Endothelial cell of umbilical vein (primary cell): ENCODE measurements at regions not wholly inside any gene's neighbourhood (a gene's known extent, or its start where the extent isn't known, plus 50 kb on each side); places are given as distances from the start of the nearest gene placed in this dataset.

ENCODE experiments used
- BruUV-seq: library from RNA; stranded (reverse); fragments of 400-500 nt; replicated peaks from 2 replicates; lab custom pipeline; 2021; lab: Mats Ljungman, UMichigan
- CTCF ChIA-PET: fragments of 300-600, 350-600 bp; sonication (Branson Sonifier 250); formaldehyde crosslinking; loops from one replicate; lab custom pipeline; 2021; ENCODE audit warnings: antibody characterized with exemption, inconsistent platforms; lab: Charles Lee
- POLR2A ChIA-PET: fragments of 300-600, 350-600 bp; sonication (Branson Sonifier 250); formaldehyde crosslinking; loops from one replicate; lab custom pipeline; 2021; ENCODE audit warnings: antibody characterized with exemption, inconsistent platforms; lab: Charles Lee
- DNase-seq: peaks from one replicate; pipeline ENCODE4 v3.0.0-alpha.2; 2011; ENCODE audit warnings: low read depth, low spot score
- FAIRE-seq: peaks from 2 replicates; lab custom pipeline; 2011; peaks lifted over from hg19 to GRCh38; lab: Jason Lieb, UNC
- H2AFZ ChIP-seq: 2 replicates; pipeline ENCODE4 v1.6.0; 2012; ENCODE audit warnings: low read depth, low read length, control low read depth, inconsistent platforms
- H3K27ac ChIP-seq: 2 replicates; pipeline ENCODE4 v1.5.1; 2011; ENCODE audit warnings: low read depth, mild to moderate bottlenecking, control low read depth, low read length, moderate library complexity; ENCODE audit not compliant: insufficient read depth
- H3K27me3 ChIP-seq, 2 experiments: 2 replicates each; pipeline versions ENCODE4 v1.6.0 to v1.6.1; 2011; ENCODE audit warnings: low read length in 2 of 2, mixed read lengths in 1 of 2; ENCODE audit not compliant: control insufficient read depth in 2 of 2, insufficient read depth in 2 of 2
- H3K36me3 ChIP-seq, 2 experiments: 2 replicates in 1 of 2; 3 replicates in 1 of 2; pipeline ENCODE4 v1.5.1; 2011; ENCODE audit warnings: low read length in 2 of 2, mild to moderate bottlenecking in 1 of 2, moderate library complexity in 1 of 2; ENCODE audit not compliant: control insufficient read depth in 2 of 2, insufficient read depth in 2 of 2; ENCODE audit errors: extremely low read depth in 1 of 2
- H3K4me1 ChIP-seq: 3 replicates; pipeline ENCODE4 v1.5.1; 2011; ENCODE audit warnings: mild to moderate bottlenecking, low read length; ENCODE audit not compliant: control insufficient read depth, insufficient read depth; ENCODE audit errors: extremely low read depth
- H3K4me2 ChIP-seq: 2 replicates; pipeline ENCODE4 v1.6.1; 2011; ENCODE audit warnings: low read length, control low read depth, mixed read lengths; ENCODE audit not compliant: insufficient read depth
- H3K4me3 ChIP-seq, 3 experiments: fragments of 200-600 bp in 1 of 3; sonication (generic), shearing (Covaris generic) in 1 of 3; replicated peaks in 1 of 3; 2 replicates each; pipeline ENCODE4 v1.5.1; 2011 to 2016; ENCODE audit warnings: control low read depth in 3 of 3, low read length in 3 of 3, mild to moderate bottlenecking in 2 of 3, inconsistent platforms in 1 of 3, low read depth in 1 of 3, moderate library complexity in 1 of 3; ENCODE audit not compliant: insufficient read depth in 1 of 3
- H3K79me2 ChIP-seq: 2 replicates; pipeline ENCODE4 v1.6.0; 2012; ENCODE audit warnings: low read length, inconsistent platforms; ENCODE audit not compliant: control insufficient read depth, insufficient read depth
- H3K9ac ChIP-seq: replicated peaks from 2 replicates; pipeline ENCODE3; 2011; ENCODE audit warnings: low read length, control low read depth; ENCODE audit not compliant: insufficient read depth; ENCODE audit errors: extremely low read depth
- H3K9me1 ChIP-seq: replicated peaks from 3 replicates; pipeline ENCODE4 v1.6.0; 2011; ENCODE audit warnings: mild to moderate bottlenecking, low read length; ENCODE audit not compliant: control insufficient read depth, insufficient read depth; ENCODE audit errors: extremely low read depth
- H3K9me3 ChIP-seq: replicated peaks from 2 replicates; pipeline ENCODE4 v1.5.1; 2012; ENCODE audit warnings: low read length, inconsistent platforms; ENCODE audit not compliant: control insufficient read depth, insufficient read depth
- H4K20me1 ChIP-seq: replicated peaks from 2 replicates; pipeline ENCODE3; 2011; ENCODE audit warnings: mild to moderate bottlenecking, low read length; ENCODE audit not compliant: control insufficient read depth, insufficient read depth; ENCODE audit errors: extremely low read depth
- EZH2 ChIP-seq: IDR thresholded peaks from 2 replicates; pipeline ENCODE4 v1.6.1; 2012; ENCODE audit warnings: borderline replicate concordance, low read depth, mild to moderate bottlenecking, moderate library complexity, low read length, inconsistent platforms; ENCODE audit not compliant: severe bottlenecking
- FOS ChIP-seq: IDR thresholded peaks from 2 replicates; pipeline ENCODE4 v1.6.1; 2011; ENCODE audit warnings: mild to moderate bottlenecking, low read length, moderate library complexity, borderline replicate concordance; ENCODE audit not compliant: insufficient read depth
- GATA2 ChIP-seq: IDR thresholded peaks from 2 replicates; pipeline ENCODE4 v1.7.0; 2011; ENCODE audit warnings: low read depth, mild to moderate bottlenecking, moderate library complexity, mixed read lengths, low read length; ENCODE audit not compliant: insufficient read length, insufficient read depth
- JUN ChIP-seq: IDR thresholded peaks from 2 replicates; pipeline ENCODE4 v1.6.1; 2011; ENCODE audit warnings: borderline replicate concordance, low read depth; ENCODE audit not compliant: insufficient read length, insufficient read depth
- MYC ChIP-seq: IDR thresholded peaks from one replicate; pipeline ENCODE4 v1.6.1; 2011; ENCODE audit warnings: mild to moderate bottlenecking, low read depth, low read length
- POLR2A ChIP-seq: IDR thresholded peaks from 2 replicates; pipeline ENCODE4 v1.6.1; 2012; ENCODE audit warnings: low read depth, mild to moderate bottlenecking, control low read depth, low read length
- POLR2AphosphoS5 ChIP-seq: IDR thresholded peaks from 2 replicates; pipeline ENCODE4 v1.6.1; 2012; ENCODE audit warnings: low read depth, mild to moderate bottlenecking, control low read depth, low read length, moderate library complexity; ENCODE audit not compliant: insufficient read depth
- dilution Hi-C: fragments of 300-500 bp; cut with MboI; formaldehyde crosslinking; loops from one replicate; pipeline ENCODE4 v1.15.0; 2019; ENCODE audit warnings: low sequenced_read_pairs; ENCODE audit not compliant: extremely low pct_ligation_motif_present
- intact Hi-C: fragments of 100-400 bp; cut with micrococcal nuclease; formaldehyde crosslinking; loops from one replicate; pipeline ENCODE4 v1.10.0; 2022
- TF ChIP-seq, protein P1 (sequence below): IDR thresholded peaks from 2 replicates; pipeline ENCODE4 v1.6.1; 2011; ENCODE audit not compliant: insufficient read depth, insufficient read length
- TF ChIP-seq, protein P2 (sequence below), 2 donors: IDR thresholded peaks; 1 replicate in 1 of 2; 2 replicates in 1 of 2; pipeline ENCODE4 v1.5.1; 2011; ENCODE audit warnings: low read length in 2 of 2, mild to moderate bottlenecking in 2 of 2, moderate library complexity in 2 of 2, control low read depth in 1 of 2, inconsistent platforms in 1 of 2, low read depth in 1 of 2; ENCODE audit not compliant: insufficient read depth in 1 of 2; ENCODE audit errors: extremely low read depth in 1 of 2

DNA sequence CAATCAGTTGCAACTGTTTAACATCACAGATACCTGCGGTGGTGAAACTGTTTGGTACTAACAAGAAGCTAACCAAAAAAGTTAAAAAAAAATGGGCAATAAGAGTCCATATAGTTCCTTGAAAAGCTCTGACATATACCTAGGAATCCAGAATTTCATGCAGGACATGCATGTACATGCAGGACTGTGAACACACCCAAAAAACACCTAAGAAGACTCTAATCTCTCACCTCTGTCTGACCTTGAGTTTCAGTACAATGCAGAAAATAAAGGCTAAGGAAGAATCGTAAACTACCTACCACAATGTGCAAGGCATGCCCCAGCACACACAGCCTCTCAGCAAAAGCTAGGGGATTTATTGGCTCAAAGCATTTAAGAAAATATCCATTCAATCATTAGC is 110.7 kb upstream of the GOLGA8J start:
- no TSS peak for BruUV-seq
- Histone ChIP-seq H3K27ac (no peak overlapping the region), H3K27me3 (peaks cover 33 to 51% of the 10 kb centered on the region in 2 experiments), H3K4me3 (no peak overlapping the region), H4K20me1 (no peaks in the 10 kb centered on the region), H3K9me1 (no peaks in the 10 kb centered on the region), H3K79me2 (no peaks in the 10 kb centered on the region), H3K9ac (no peak overlapping the region), H3K9me3 (no peaks in the 10 kb centered on the region), H3K36me3 (no peaks in the 10 kb centered on the region), H3K4me1 (peaks cover 2% of the 10 kb centered on the region), H2AFZ (no peak overlapping the region), H3K4me2 (no peak overlapping the region)
- intact Hi-C loops = no loop called here
- FAIRE-seq (no peak), DNase-seq (no peak)
- dilution Hi-C loops = no loop called here
- ChIA-PET POLR2A (no interaction called here), CTCF (interaction anchor here (1.1 to 3.2 kb wide), 4 partner anchors 9 to 226 kb away, joined by 3 to 11 read pairs (median 4); no protein-coding TSS in a partner anchor)
- TF ChIP-seq MYC (no peak), FOS (no peak), GATA2 (no peak), POLR2A (no peak), EZH2 (no peak), POLR2AphosphoS5 (no peak), JUN (no peak)
- TF ChIP-seq, protein P1, sequence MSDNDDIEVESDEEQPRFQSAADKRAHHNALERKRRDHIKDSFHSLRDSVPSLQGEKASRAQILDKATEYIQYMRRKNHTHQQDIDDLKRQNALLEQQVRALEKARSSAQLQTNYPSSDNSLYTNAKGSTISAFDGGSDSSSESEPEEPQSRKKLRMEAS = no peak
- TF ChIP-seq, protein P2, sequence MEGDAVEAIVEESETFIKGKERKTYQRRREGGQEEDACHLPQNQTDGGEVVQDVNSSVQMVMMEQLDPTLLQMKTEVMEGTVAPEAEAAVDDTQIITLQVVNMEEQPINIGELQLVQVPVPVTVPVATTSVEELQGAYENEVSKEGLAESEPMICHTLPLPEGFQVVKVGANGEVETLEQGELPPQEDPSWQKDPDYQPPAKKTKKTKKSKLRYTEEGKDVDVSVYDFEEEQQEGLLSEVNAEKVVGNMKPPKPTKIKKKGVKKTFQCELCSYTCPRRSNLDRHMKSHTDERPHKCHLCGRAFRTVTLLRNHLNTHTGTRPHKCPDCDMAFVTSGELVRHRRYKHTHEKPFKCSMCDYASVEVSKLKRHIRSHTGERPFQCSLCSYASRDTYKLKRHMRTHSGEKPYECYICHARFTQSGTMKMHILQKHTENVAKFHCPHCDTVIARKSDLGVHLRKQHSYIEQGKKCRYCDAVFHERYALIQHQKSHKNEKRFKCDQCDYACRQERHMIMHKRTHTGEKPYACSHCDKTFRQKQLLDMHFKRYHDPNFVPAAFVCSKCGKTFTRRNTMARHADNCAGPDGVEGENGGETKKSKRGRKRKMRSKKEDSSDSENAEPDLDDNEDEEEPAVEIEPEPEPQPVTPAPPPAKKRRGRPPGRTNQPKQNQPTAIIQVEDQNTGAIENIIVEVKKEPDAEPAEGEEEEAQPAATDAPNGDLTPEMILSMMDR (IDR thresholded peaks at IDR 0.05; ENCODE audit: extremely low read depth in 1 of 2, insufficient read depth in 1 of 2, low read depth in 1 of 2, low read length in 2 of 2) = no peak
